Glutamatergic neuron (in vitro differentiated cells): ENCODE measurements at regions not wholly inside any gene's neighbourhood (a gene's known extent, or its start where the extent isn't known, plus 50 kb on each side); places are given as distances from the start of the nearest gene placed in this dataset.
"Not testable (repeated sequence)": the region's sequence is repeated elsewhere in the genome, so short reads cannot be mapped to it uniquely, and the experiment has no call there.

Source experiments
- DNase-seq: peaks from one replicate; pipeline ENCODE4 v3.0.0; 2022
- H3K27ac Mint-ChIP-seq: one replicate; pipeline ENCODE4 v1.8.0; 2020; ENCODE audit warnings: mild to moderate bottlenecking, mixed read lengths, inconsistent platforms; ENCODE audit not compliant: unreplicated experiment
- H3K27me3 Mint-ChIP-seq: one replicate; pipeline ENCODE4 v1.8.0; 2020; ENCODE audit warnings: mild to moderate bottlenecking, moderate library complexity, mixed read lengths, inconsistent platforms; ENCODE audit not compliant: unreplicated experiment
- H3K36me3 Mint-ChIP-seq: one replicate; pipeline ENCODE4 v1.8.0; 2020; ENCODE audit warnings: mild to moderate bottlenecking, mixed read lengths, inconsistent platforms; ENCODE audit not compliant: unreplicated experiment
- H3K4me1 Mint-ChIP-seq: one replicate; pipeline ENCODE4 v1.8.0; 2020; ENCODE audit warnings: mild to moderate bottlenecking, low read depth, mixed read lengths, inconsistent platforms; ENCODE audit not compliant: unreplicated experiment
- H3K4me3 Mint-ChIP-seq: one replicate; pipeline ENCODE4 v1.8.0; 2020; ENCODE audit warnings: mild to moderate bottlenecking, mixed read lengths, inconsistent platforms; ENCODE audit not compliant: unreplicated experiment
- H3K9me3 Mint-ChIP-seq: one replicate; pipeline ENCODE4 v1.8.0; 2020; ENCODE audit warnings: mild to moderate bottlenecking, moderate library complexity, mixed read lengths, inconsistent platforms; ENCODE audit not compliant: unreplicated experiment
- CTCF ChIP-seq: fragments of 200-600 bp; sonication (generic); IDR thresholded peaks from one replicate; pipeline ENCODE4 v1.5.0; 2021; ENCODE audit not compliant: partially characterized antibody, unreplicated experiment

GRCh38 chr7:156036153-156036552 is 223.9 kb upstream of the SHH start:
- Mint-ChIP-seq H3K9me3 (peaks cover 7% of the 10 kb centered on the region), H3K27me3 (peaks cover 2% of the 10 kb centered on the region), H3K4me1 (peaks cover 2% of the 10 kb centered on the region), H3K36me3 (peaks cover 9% of the 10 kb centered on the region), H3K4me3 (no peak overlapping the region), H3K27ac (no peak overlapping the region)
- TF ChIP-seq CTCF = no peak
- no peak for DNase-seq

DNA sequence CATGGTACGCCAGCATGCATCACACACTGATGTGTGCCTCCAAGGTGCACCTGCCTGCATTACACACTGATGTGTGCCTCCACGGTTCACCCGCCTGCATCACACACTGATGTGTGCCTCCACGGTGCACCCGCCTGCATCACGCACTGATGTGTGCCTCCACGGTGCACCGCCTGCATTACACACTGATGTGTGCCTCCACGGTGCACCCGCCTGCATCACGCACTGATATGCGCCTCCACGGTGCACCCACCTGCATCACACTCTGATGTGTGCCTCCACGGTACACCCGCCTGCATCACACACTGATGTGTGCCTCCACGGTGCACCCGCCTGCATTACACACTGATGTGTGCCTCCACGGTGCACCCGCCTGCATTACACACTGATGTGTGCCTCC is 223.1 kb upstream of the SHH start:
- H3K4me3 Mint-ChIP-seq, H3K36me3 Mint-ChIP-seq, DNase-seq, H3K4me1 Mint-ChIP-seq, H3K27me3 Mint-ChIP-seq, H3K27ac Mint-ChIP-seq, H3K9me3 Mint-ChIP-seq: not testable (repeated sequence)

DNA sequence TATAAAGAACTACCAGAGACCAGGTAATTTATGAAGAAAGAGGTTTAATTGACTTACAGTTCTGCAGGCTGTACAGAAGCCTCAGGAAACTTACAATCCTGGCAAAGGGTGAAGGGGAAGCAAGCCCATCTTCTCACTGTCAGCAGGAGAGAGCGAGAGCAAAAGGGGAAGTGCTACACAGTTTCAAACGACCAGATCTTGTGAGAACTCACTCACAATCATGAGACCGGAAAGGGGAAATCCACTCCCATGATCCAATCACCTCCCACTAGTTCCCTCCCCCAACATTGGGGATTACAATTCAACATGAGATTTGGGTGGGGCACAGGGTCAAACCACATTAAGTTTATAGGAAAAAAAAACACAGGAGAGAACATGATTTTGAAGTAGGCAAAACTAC is 222.1 kb upstream of the SHH start:
- H3K27ac Mint-ChIP-seq = no peak overlapping the region
- H3K27me3 Mint-ChIP-seq = peaks cover 2% of the 10 kb centered on the region
- no peak for TF ChIP-seq CTCF
- H3K9me3 Mint-ChIP-seq = peaks cover 8% of the 10 kb centered on the region
- peaks cover 9% of the 10 kb centered on the region for H3K36me3 Mint-ChIP-seq
- H3K4me1 Mint-ChIP-seq = peaks cover 12% of the 10 kb centered on the region
- no peak overlapping the region for H3K4me3 Mint-ChIP-seq
- DNase-seq = no peak

- peaks cover 12% of the 10 kb centered on the region for H3K4me1 Mint-ChIP-seq
- no peak for TF ChIP-seq CTCF
- no peak overlapping the region for H3K4me3 Mint-ChIP-seq
- no peak overlapping the region for H3K27ac Mint-ChIP-seq
- H3K9me3 Mint-ChIP-seq = peaks cover 8% of the 10 kb centered on the region
- DNase-seq = no peak
- H3K27me3 Mint-ChIP-seq = peaks cover 2% of the 10 kb centered on the region
- peaks cover 9% of the 10 kb centered on the region for H3K36me3 Mint-ChIP-seq
Observed at GRCh38 chr7:156032973-156033372, 220.7 kb upstream of the SHH start.

- DNase-seq = no peak
- H3K9me3 Mint-ChIP-seq = peaks cover 8% of the 10 kb centered on the region
- TF ChIP-seq CTCF = no peak
- peaks cover 10% of the 10 kb centered on the region for H3K4me1 Mint-ChIP-seq
- H3K27ac Mint-ChIP-seq = no peak overlapping the region
- no peak overlapping the region for H3K4me3 Mint-ChIP-seq
- H3K27me3 Mint-ChIP-seq = peaks cover 2% of the 10 kb centered on the region
- peaks cover 9% of the 10 kb centered on the region for H3K36me3 Mint-ChIP-seq
Observed at GRCh38 chr7:156031679-156032478, 219.6 kb upstream of the SHH start.
